ENCODE measurements at regions not wholly inside any gene's neighbourhood (a gene's known extent, or its start where the extent isn't known, plus 50 kb on each side); places are given as distances from the start of the nearest gene placed in this dataset.

DNA sequence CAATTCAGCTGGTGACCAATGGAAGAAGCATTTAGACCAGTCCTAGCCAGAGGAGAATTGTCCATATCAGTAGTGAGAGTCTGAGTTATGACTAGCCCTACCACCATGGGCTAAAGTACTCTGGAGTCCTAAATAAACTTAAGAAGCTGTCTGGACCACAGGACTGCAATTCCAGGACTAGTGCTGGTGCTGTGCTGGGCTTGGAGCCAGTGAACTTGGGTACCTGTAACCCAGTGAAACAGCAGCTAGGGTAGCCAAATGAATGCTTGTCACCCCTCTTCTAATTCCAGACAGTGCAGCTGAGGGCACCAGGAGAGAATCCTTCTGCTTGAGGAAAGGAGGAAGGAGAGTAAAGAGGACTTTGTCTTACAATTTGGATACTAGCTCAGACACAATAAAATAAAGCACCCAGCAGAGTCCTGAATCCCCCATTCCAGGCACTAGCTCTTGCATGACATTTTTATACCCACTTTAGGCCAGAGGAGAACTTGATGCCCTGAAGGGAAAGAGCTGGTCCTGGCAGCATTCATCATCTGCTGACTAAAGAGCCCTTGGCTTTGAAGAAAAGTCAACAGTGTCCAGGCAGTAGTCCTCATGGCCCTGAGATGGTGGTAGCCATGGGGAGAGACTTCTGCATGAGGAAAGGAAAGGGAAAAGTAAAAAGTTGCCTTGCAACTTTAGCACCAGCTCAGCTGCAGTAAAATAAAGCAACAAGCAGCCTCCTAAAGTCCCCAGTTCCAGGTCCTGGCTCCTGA lies 2675.7 kb downstream of the PCDH7 start:
- Histone ChIP-seq H2AFZ (ENCODE audit: low read length) (no peak overlapping the region), H3K9me3 (ENCODE audit: insufficient read depth, low read depth, low read length) (no peaks in the 10 kb centered on the region)

DNA sequence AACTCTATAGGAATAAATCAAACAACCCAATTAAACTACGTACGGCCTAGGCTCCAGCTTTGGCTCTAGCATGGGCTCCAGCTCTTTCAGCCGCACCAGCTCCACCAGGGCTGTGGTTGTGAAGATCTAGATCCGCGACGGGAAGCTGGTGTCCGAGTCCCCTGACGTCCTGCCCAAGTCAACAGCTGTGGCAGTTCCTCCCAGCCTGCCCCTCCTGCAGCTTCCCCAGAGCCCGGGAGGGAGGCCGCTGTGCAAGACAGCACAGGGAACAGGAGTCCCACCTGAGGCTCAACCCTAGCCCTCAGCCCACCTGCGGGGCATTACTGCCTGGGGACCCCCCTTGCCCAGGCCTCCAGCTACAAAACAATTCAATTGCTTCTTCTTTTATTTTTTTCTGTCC lies 2680.3 kb downstream of the PCDH7 start:
- Histone ChIP-seq H3K4me1 (ENCODE audit: insufficient read depth, low read length, poor library complexity, severe bottlenecking) (no peaks in the 10 kb centered on the region), H3K9me2 (replicated peaks; ENCODE audit: low read depth, low read length) (no peaks in the 10 kb centered on the region), H3K9me3 (ENCODE audit: insufficient read depth, low read depth, low read length) (no peaks in the 10 kb centered on the region), H4K20me1 (ENCODE audit: insufficient read depth, low read length, poor library complexity, severe bottlenecking) (no peaks in the 10 kb centered on the region), H3F3A (ENCODE audit: low read depth) (no peaks in the 10 kb centered on the region), H3K27me3 (ENCODE audit: insufficient read depth, low read length, poor library complexity, severe bottlenecking) (no peaks in the 10 kb centered on the region), H3K9ac (ENCODE audit: low read depth, low read length, poor library complexity, severe bottlenecking) (no peak overlapping the region), H3K4me2 (ENCODE audit: low read depth, low read length, poor library complexity, severe bottlenecking) (no peak overlapping the region), H3K4me3 (ENCODE audit: low read length, poor library complexity, severe bottlenecking) (no peak overlapping the region), H2AFZ (ENCODE audit: low read length) (no peak overlapping the region), H3K79me2 (ENCODE audit: insufficient read depth, low read length) (no peaks in the 10 kb centered on the region), H3K36me3 (ENCODE audit: insufficient read depth, low read length) (no peaks in the 10 kb centered on the region)
- TF ChIP-seq EZH2phosphoT487 (IDR thresholded peaks at IDR 0.05; ENCODE audit: borderline replicate concordance), result no peak
- TF ChIP-seq, protein P1, sequence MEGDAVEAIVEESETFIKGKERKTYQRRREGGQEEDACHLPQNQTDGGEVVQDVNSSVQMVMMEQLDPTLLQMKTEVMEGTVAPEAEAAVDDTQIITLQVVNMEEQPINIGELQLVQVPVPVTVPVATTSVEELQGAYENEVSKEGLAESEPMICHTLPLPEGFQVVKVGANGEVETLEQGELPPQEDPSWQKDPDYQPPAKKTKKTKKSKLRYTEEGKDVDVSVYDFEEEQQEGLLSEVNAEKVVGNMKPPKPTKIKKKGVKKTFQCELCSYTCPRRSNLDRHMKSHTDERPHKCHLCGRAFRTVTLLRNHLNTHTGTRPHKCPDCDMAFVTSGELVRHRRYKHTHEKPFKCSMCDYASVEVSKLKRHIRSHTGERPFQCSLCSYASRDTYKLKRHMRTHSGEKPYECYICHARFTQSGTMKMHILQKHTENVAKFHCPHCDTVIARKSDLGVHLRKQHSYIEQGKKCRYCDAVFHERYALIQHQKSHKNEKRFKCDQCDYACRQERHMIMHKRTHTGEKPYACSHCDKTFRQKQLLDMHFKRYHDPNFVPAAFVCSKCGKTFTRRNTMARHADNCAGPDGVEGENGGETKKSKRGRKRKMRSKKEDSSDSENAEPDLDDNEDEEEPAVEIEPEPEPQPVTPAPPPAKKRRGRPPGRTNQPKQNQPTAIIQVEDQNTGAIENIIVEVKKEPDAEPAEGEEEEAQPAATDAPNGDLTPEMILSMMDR (conservative IDR thresholded peaks at IDR 0.05; ENCODE audit: low read length), result no peak

More for the DNA sequence above, 2675.7 kb downstream of the PCDH7 start:
- no peak overlapping the region for H3K4me3 ChIP-seq (ENCODE audit: low read length, poor library complexity, severe bottlenecking)
- no peaks in the 10 kb centered on the region for H3K9me2 ChIP-seq (replicated peaks; ENCODE audit: low read depth, low read length)
- H3K27me3 ChIP-seq (ENCODE audit: insufficient read depth, low read length, poor library complexity, severe bottlenecking), result no peaks in the 10 kb centered on the region
- H3K4me1 ChIP-seq (ENCODE audit: insufficient read depth, low read length, poor library complexity, severe bottlenecking), result no peaks in the 10 kb centered on the region
- H4K20me1 ChIP-seq (ENCODE audit: insufficient read depth, low read length, poor library complexity, severe bottlenecking), result no peaks in the 10 kb centered on the region
- H3K79me2 ChIP-seq (ENCODE audit: insufficient read depth, low read length), result no peaks in the 10 kb centered on the region
- no peak overlapping the region for H3K4me2 ChIP-seq (ENCODE audit: low read depth, low read length, poor library complexity, severe bottlenecking)
- no peaks in the 10 kb centered on the region for H3F3A ChIP-seq (ENCODE audit: low read depth)
- H3K9ac ChIP-seq (ENCODE audit: low read depth, low read length, poor library complexity, severe bottlenecking), result no peak overlapping the region
- no peak for TF ChIP-seq EZH2phosphoT487 (IDR thresholded peaks at IDR 0.05; ENCODE audit: borderline replicate concordance)
- TF ChIP-seq, protein P1 (conservative IDR thresholded peaks at IDR 0.05; ENCODE audit: low read length), result no peak
- no peaks in the 10 kb centered on the region for H3K36me3 ChIP-seq (ENCODE audit: insufficient read depth, low read length)

DNA sequence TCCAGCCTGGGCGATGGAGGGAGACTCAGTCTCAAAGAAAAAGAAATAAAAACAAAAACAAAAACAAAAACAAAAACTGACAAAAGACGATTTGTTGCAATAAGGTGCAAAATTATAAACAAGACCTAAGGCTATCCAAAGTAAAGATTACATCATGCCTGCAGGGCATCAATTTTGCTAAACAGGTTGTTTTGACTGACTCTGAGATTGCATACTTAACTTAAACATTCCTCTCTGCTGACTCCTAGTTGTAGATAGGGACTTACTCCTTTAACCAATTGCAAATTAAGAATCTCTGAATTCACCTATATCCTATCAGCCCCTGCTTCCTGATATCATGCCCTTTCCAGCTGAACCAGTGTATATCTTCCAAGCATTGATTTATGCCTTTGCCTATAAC lies 2687.3 kb downstream of the PCDH7 start:
- Histone ChIP-seq H3F3A (ENCODE audit: low read depth) (no peaks in the 10 kb centered on the region), H3K4me3 (ENCODE audit: low read length, poor library complexity, severe bottlenecking) (no peak overlapping the region), H2AFZ (ENCODE audit: low read length) (no peak overlapping the region), H4K20me1 (ENCODE audit: insufficient read depth, low read length, poor library complexity, severe bottlenecking) (no peaks in the 10 kb centered on the region), H3K9me3 (ENCODE audit: insufficient read depth, low read depth, low read length) (no peaks in the 10 kb centered on the region), H3K27me3 (ENCODE audit: insufficient read depth, low read length, poor library complexity, severe bottlenecking) (no peaks in the 10 kb centered on the region), H3K79me2 (ENCODE audit: insufficient read depth, low read length) (no peaks in the 10 kb centered on the region), H3K9ac (ENCODE audit: low read depth, low read length, poor library complexity, severe bottlenecking) (no peak overlapping the region), H3K4me2 (ENCODE audit: low read depth, low read length, poor library complexity, severe bottlenecking) (no peak overlapping the region), H3K36me3 (ENCODE audit: insufficient read depth, low read length) (no peaks in the 10 kb centered on the region), H3K4me1 (ENCODE audit: insufficient read depth, low read length, poor library complexity, severe bottlenecking) (no peaks in the 10 kb centered on the region), H3K9me2 (replicated peaks; ENCODE audit: low read depth, low read length) (no peaks in the 10 kb centered on the region)
- TF ChIP-seq, protein P1 (conservative IDR thresholded peaks at IDR 0.05; ENCODE audit: low read length), result no peak
- no peak for TF ChIP-seq EZH2phosphoT487 (IDR thresholded peaks at IDR 0.05; ENCODE audit: borderline replicate concordance)

Data from Loucy (cell line).